ENCODE measurements at regions not wholly inside any gene's neighbourhood (a gene's known extent, or its start where the extent isn't known, plus 50 kb on each side); places are given as distances from the start of the nearest gene placed in this dataset.

DNA sequence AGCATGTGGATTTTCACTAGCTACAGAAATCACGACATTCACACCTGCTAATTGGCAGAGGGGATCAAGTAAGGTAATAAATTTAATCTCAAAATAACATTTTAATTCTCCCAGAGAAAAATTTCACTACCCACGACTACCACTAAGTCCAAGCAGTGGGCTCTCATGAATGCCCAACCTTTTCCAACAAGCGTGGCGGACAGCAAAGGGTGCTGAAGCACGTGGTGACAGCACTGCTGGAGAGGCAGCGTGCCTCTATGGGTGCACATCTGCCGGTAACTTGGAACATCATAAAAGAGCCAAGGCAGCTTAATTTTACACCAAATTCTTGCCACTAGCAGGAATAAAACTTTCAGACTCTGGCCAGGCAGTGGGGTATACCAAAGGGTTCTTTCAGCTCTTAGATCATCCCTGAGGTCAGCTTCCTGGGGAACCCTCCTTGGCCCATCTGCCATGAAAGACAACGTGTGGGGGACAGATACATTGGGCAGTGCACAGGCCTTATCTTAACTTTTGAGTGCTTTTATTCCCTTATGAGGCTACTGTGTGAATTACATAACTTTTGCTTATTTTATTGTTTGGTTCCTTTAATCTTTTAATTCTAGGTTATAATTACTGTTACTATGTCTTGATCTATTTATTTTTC is 206.7 kb upstream of the KCTD7 start:
- Histone ChIP-seq H3K4me1 (ENCODE audit: insufficient read depth) (no peaks in the 10 kb centered on the region), H3K27me3 (no peaks in the 10 kb centered on the region), H3K4me3 (no peak overlapping the region), H3K36me3 (no peaks in the 10 kb centered on the region), H3K27ac (no peak overlapping the region), H3K9me3 (no peaks in the 10 kb centered on the region)
- intact Hi-C loops (cut with DNase I): no loop called here
- no peak for DNase-seq
- 76 to 83% (median 79%) methylated on average over 8 of the region's 8 CpGs for WGBS, 3 donors
- no peak for TF ChIP-seq EP300 (IDR thresholded peaks at IDR 0.05)

DNA sequence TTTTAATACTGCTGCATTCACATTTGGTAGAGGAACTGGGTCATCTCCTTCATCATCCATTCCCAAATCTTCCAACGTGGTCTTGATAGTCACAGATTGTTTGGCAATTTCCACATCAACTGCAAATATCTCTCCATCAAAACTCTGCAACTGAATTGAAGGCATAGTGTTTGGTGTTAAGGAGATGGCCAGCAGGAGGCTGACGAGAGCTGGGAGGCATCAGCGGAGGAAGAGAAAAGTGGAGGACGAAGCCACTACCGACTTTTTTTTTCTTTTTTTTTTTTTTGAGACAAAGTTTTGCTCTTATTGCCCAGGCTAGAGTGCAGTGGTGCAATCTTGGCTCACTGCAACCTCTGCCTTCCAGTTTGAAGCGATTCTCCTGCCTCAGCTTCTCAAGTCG is 205.0 kb upstream of the KCTD7 start:
- no peak overlapping the region for H3K27ac ChIP-seq
- no peaks in the 10 kb centered on the region for H3K36me3 ChIP-seq
- no peaks in the 10 kb centered on the region for H3K4me1 ChIP-seq (ENCODE audit: insufficient read depth)
- H3K27me3 ChIP-seq: no peaks in the 10 kb centered on the region
- WGBS, 3 donors: 90 to 96% (median 91%) methylated on average over 7 of the region's 7 CpGs
- no peaks in the 10 kb centered on the region for H3K9me3 ChIP-seq
- intact Hi-C loops (cut with DNase I): no loop called here
- H3K4me3 ChIP-seq: no peak overlapping the region
- TF ChIP-seq EP300 (IDR thresholded peaks at IDR 0.05) (no peak), CTCF (IDR thresholded peaks at IDR 0.05) (no peak), POLR2A (IDR thresholded peaks at IDR 0.05) (no peak)
- DNase-seq: no peak

- Histone ChIP-seq H3K4me3 (no peak overlapping the region), H3K27me3 (no peaks in the 10 kb centered on the region), H3K27ac (no peak overlapping the region), H3K9me3 (no peaks in the 10 kb centered on the region), H3K4me1 (ENCODE audit: insufficient read depth) (no peaks in the 10 kb centered on the region), H3K36me3 (no peaks in the 10 kb centered on the region)
- TF ChIP-seq CTCF (IDR thresholded peaks at IDR 0.05) (no peak), EP300 (IDR thresholded peaks at IDR 0.05) (no peak)
- 92 to 97% (median 94%) methylated on average over 6 of the region's 6 CpGs for WGBS, 3 donors
- no peak for DNase-seq
- intact Hi-C loops (cut with DNase I): no loop called here
These were observed 202.3 kb upstream of the KCTD7 start for GRCh38 chr7:66426332-66426731.

- Histone ChIP-seq H3K9me3 (no peaks in the 10 kb centered on the region), H3K27ac (no peak overlapping the region), H3K27me3 (no peaks in the 10 kb centered on the region), H3K36me3 (no peaks in the 10 kb centered on the region), H3K4me1 (ENCODE audit: insufficient read depth) (no peaks in the 10 kb centered on the region), H3K4me3 (no peak overlapping the region)
- DNase-seq: no peak
- no peak for TF ChIP-seq POLR2A (IDR thresholded peaks at IDR 0.05)
- 69 to 78% (median 70%) methylated on average over 5 of the region's 5 CpGs for WGBS, 3 donors
- intact Hi-C loops (cut with DNase I): no loop called here
These were observed 201.7 kb upstream of the KCTD7 start for GRCh38 chr7:66426996-66427395.

DNA sequence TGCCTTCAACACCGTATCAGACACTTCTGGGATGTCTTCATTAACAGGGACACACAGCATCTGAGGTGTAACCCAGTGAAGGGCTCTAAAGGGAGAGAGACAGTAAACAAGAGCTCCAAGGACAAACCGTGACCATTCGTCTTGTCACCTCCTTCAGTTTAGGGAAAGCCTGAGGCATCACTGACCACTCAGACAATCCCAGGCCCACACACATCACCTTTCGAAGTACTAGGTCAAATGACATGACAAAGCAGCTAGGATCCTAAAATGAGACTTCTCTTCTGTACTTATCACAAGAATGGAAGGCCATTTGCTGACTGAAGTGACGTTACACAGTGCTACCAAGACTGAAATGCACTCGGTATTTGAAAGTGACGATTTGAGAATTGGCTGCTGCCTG is 200.7 kb upstream of the KCTD7 start:
- Histone ChIP-seq H3K4me1 (ENCODE audit: insufficient read depth) (no peaks in the 10 kb centered on the region), H3K36me3 (no peaks in the 10 kb centered on the region), H3K9me3 (no peaks in the 10 kb centered on the region), H3K27ac (no peak overlapping the region), H3K4me3 (no peak overlapping the region), H3K27me3 (no peaks in the 10 kb centered on the region)
- no peak for DNase-seq
- TF ChIP-seq CTCF (IDR thresholded peaks at IDR 0.05): no peak
- TF ChIP-seq EP300 (IDR thresholded peaks at IDR 0.05): no peak
- no peak for TF ChIP-seq POLR2A (IDR thresholded peaks at IDR 0.05)
- intact Hi-C loops (cut with DNase I): no loop called here
- WGBS, 3 donors: 93 to 97% (median 96%) methylated on average over 7 of the region's 7 CpGs

Measured in ovary (tissue), 7 donors.